Breast epithelium (tissue), 4 donors: ENCODE measurements at regions not wholly inside any gene's neighbourhood (a gene's known extent, or its start where the extent isn't known, plus 50 kb on each side); places are given as distances from the start of the nearest gene placed in this dataset.
"Not testable (repeated sequence)": the region's sequence is repeated elsewhere in the genome, so short reads cannot be mapped to it uniquely, and the experiment has no call there.

Experiments
- DNase-seq, 2 donors: peaks; one replicate each; pipeline ENCODE4 v3.0.0-alpha.2; 2019; ENCODE audit warnings: low spot score in 2 of 2
- H3K27ac ChIP-seq, 2 donors: fragments of 200-600 bp; sonication (generic) in 1 of 2; one replicate each; pipeline ENCODE4 v1.5.1; 2016 to 2019; ENCODE audit warnings: mild to moderate bottlenecking in 1 of 2
- H3K27me3 ChIP-seq, 2 donors: fragments of 200-600 bp; sonication (generic) in 1 of 2; one replicate each; pipeline versions ENCODE4 v1.5.1 to v1.6.0; 2017 to 2019; ENCODE audit warnings: control low read depth in 1 of 2, mild to moderate bottlenecking in 1 of 2
- H3K36me3 ChIP-seq: fragments of 200-600 bp; one replicate; pipeline ENCODE4 v1.5.1; 2019
- H3K4me1 ChIP-seq, 2 donors: fragments of 200-600 bp; sonication (generic); one replicate each; pipeline ENCODE4 v1.5.1; 2016 to 2019; ENCODE audit warnings: control low read depth in 1 of 2
- H3K4me3 ChIP-seq, 3 donors: fragments of 200-600 bp; sonication (generic); 1 replicate in 2 of 3; 2 replicates in 1 of 3; pipeline ENCODE4 v1.5.1; 2016 to 2019; ENCODE audit warnings: mild to moderate bottlenecking in 3 of 3, moderate library complexity in 2 of 3
- H3K9me3 ChIP-seq, 2 donors: fragments of 200-600 bp; sonication (generic) in 1 of 2; one replicate each; pipeline ENCODE4 v1.5.1; 2016 to 2019; ENCODE audit warnings: control low read depth in 1 of 2
- CTCF ChIP-seq, 3 donors: fragments of 450-650 bp; IDR thresholded peaks; one replicate each; pipeline ENCODE4 v1.5.1; 2016 to 2017; ENCODE audit warnings: antibody characterized with exemption in 3 of 3, mild to moderate bottlenecking in 3 of 3, moderate library complexity in 3 of 3
- POLR2A ChIP-seq: fragments of 450-650 bp; IDR thresholded peaks from one replicate; pipeline ENCODE4 v1.6.1; 2016; ENCODE audit warnings: antibody characterized with exemption, mild to moderate bottlenecking, moderate library complexity
- POLR2AphosphoS5 ChIP-seq, 3 donors: sonication (generic); formaldehyde crosslinking; IDR thresholded peaks; one replicate each; pipeline ENCODE4 v1.6.1; 2017; ENCODE audit warnings: antibody characterized with exemption in 3 of 3
- intact Hi-C: fragments of 100-400 bp; cut with DNase I; formaldehyde crosslinking; loops from one replicate; pipeline ENCODE4 v1.15.1; 2023; ENCODE audit warnings: low total_unique reads

- no peak for TF ChIP-seq CTCF (IDR thresholded peaks at IDR 0.05)
- TF ChIP-seq POLR2A = no peak
- no peak for TF ChIP-seq POLR2AphosphoS5 (IDR thresholded peaks at IDR 0.05)
- intact Hi-C loops = no loop called here
- Histone ChIP-seq H3K4me3 (no peak overlapping the region), H3K36me3 (no peaks in the 10 kb centered on the region), H3K9me3 (no peaks in the 10 kb centered on the region), H3K27ac (no peak overlapping the region), H3K27me3 (no peaks in the 10 kb centered on the region), H3K4me1 (no peaks in the 10 kb centered on the region)
- no peak for DNase-seq
Measured at GRCh38 chr4:173998471-173999144, 284.9 kb downstream of the FBXO8 start.

GRCh38 chr4:173995779-173996178, 287.7 kb downstream of the FBXO8 start:
- H3K27me3 ChIP-seq, intact Hi-C loops, H3K4me3 ChIP-seq, DNase-seq, H3K27ac ChIP-seq, H3K4me1 ChIP-seq, H3K36me3 ChIP-seq, H3K9me3 ChIP-seq: not testable (repeated sequence)

GRCh38 chr4:173991814-173992213, 291.7 kb downstream of the FBXO8 start:
- Histone ChIP-seq H3K4me3 (no peak overlapping the region), H3K27ac (no peak overlapping the region), H3K4me1 (no peaks in the 10 kb centered on the region), H3K27me3 (no peaks in the 10 kb centered on the region), H3K9me3 (no peaks in the 10 kb centered on the region), H3K36me3 (no peaks in the 10 kb centered on the region)
- DNase-seq = no peak
- TF ChIP-seq POLR2A (no peak), POLR2AphosphoS5 (IDR thresholded peaks at IDR 0.05) (no peak), CTCF (IDR thresholded peaks at IDR 0.05) (no peak)
- intact Hi-C loops = no loop called here

- no peak overlapping the region for H3K27ac ChIP-seq
- no peak overlapping the region for H3K4me3 ChIP-seq
- H3K36me3 ChIP-seq = no peaks in the 10 kb centered on the region
- no peaks in the 10 kb centered on the region for H3K9me3 ChIP-seq
- no peaks in the 10 kb centered on the region for H3K4me1 ChIP-seq
- no peaks in the 10 kb centered on the region for H3K27me3 ChIP-seq
- no peak for TF ChIP-seq POLR2AphosphoS5 (IDR thresholded peaks at IDR 0.05)
- TF ChIP-seq POLR2A = no peak
- TF ChIP-seq CTCF (IDR thresholded peaks at IDR 0.05) = no peak
- intact Hi-C loops = no loop called here
- no peak for DNase-seq
Measured at GRCh38 chr4:173991316-173991715, 292.2 kb downstream of the FBXO8 start.

GRCh38 chr4:173990869-173991210, 292.6 kb downstream of the FBXO8 start:
- no peaks in the 10 kb centered on the region for H3K36me3 ChIP-seq
- no peaks in the 10 kb centered on the region for H3K9me3 ChIP-seq
- TF ChIP-seq POLR2A (no peak), POLR2AphosphoS5 (IDR thresholded peaks at IDR 0.05) (no peak), CTCF (IDR thresholded peaks at IDR 0.05) (no peak)
- no peak overlapping the region for H3K27ac ChIP-seq
- no peak for DNase-seq
- no peaks in the 10 kb centered on the region for H3K4me1 ChIP-seq
- intact Hi-C loops = no loop called here
- H3K27me3 ChIP-seq = no peaks in the 10 kb centered on the region
- no peak overlapping the region for H3K4me3 ChIP-seq
